SK-N-DZ (cell line): ENCODE measurements at regions not wholly inside any gene's neighbourhood (a gene's known extent, or its start where the extent isn't known, plus 50 kb on each side); places are given as distances from the start of the nearest gene placed in this dataset.

Source experiments
- DNase-seq: peaks from one replicate; pipeline ENCODE4 v3.0.0-alpha.2; 2015; ENCODE audit warnings: low spot score

DNA sequence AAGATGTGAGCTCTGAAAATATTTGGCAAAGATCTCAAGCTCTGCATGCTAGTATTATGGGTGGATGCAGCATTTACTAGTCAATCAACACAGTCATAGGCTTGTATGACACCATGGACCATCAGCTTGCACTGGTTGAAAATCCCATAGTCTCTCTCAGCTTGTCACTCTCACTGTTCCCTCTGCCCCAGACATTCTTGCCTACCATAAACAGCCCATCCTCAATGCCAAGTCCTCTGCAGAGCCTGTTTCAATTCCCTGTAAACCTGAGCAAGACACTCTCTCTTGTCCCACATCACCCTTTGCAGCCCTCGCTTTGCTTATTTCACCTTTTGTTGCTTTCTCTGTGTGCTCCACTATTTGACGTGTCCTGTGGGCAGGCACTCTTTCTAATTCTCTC is 264.6 kb downstream of the ICE1 start:
- no peak for DNase-seq

DNA sequence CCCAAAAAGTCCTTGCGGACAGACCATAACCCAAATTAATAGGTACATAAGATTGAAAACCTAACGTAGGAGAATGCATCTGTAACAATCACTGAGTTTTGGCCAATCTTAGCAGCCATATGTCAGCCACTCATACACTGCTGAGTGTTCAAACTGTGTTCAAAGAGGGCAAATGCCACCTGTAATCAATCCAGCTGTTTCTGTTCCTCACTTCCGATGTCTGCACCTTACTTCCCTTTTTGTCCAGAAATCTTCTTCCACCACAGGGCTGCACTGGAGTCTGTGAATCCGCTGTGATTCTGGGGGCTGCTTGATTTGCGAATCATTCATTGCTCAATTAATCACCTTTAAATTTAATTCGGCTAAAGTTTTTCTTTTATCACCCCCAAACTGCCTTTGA is 263.9 kb downstream of the ICE1 start:
- DNase-seq, result no peak

DNA sequence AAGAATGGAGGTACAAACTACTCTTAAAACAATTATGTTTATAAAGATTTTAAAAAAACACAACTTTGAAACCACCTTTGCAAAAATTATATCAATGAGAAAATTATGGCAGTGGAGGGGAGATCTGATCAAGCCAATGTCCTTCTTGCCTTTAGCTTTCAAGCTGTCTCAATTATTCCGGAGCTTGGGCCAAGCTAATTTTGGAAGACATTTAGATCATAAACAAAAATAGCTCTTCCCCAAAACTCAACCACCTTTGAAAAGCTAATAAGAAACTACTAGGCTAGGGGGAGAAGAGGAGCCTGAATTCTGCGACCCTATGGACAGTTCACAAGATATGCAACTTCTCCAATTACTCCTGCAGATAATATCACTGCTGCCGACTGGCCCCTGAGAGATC is 263.3 kb downstream of the ICE1 start:
- no peak for DNase-seq

- DNase-seq, result no peak
These were observed 260.7 kb downstream of the ICE1 start for GRCh38 chr5:5683174-5683573.

- DNase-seq, result no peak
These were observed 256.4 kb downstream of the ICE1 start for GRCh38 chr5:5678909-5679308.

DNA sequence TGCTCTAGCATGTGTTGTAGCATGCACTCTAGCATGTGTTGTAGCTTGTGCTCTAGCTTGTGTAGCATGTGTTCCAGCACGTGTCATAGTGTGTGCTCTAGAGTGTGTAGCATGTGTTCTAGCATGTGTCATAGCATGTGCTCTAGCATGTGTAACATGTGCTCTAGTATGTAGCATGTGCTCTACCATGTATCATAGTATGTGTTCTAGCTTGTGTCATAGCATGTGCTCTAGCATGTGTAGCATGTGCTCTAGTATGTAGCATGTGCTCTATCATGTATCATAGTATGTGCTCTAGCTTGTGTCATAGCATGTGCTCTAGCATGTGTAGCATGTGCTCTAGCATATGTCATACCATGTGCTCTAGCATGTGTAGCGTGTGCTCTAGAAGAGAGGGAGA is 255.3 kb downstream of the ICE1 start:
- no peak for DNase-seq

DNA sequence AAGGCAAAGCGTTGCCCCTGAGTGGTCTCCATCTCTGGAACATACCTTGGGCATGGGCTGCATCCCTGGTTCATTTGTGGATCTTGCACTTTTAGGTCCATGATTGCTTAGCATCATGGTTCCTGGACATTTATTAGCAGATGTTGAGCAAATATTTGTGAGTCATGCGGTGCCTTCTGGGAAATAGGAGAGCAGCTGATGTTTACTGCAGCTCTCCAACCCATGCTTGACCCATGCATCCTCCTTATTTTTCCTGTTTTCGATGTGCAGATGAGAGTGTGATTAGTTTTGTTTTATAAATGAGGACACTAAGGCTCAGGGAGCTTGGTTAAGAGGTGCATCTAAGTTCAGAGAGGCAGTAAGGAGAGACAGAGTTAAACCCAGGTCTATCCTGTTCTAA is 253.7 kb downstream of the ICE1 start:
- no peak for DNase-seq

DNA sequence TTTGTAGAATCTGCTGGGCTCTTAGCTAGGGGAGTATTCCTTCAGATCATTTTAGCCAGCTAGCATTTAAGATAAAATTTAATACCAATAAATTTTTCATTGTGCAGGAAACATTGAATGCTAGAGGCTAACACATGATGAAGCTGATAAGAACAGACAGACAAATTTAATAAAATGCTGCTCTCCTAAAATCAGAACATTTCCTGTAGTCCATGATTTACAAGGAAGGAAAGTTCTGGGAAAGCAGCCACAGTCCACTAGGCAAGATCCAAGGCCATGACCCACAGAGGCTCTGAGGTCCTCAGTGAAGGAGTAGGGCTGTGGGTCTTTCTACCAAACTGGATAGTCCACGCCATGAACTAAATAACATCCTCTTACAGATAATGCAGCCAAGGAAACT is 253.0 kb downstream of the ICE1 start:
- DNase-seq, result no peak

GRCh38 chr5:5671823-5672222 is 249.3 kb downstream of the ICE1 start:
- DNase-seq, result no peak

GRCh38 chr5:5667136-5667554 is 244.7 kb downstream of the ICE1 start:
- DNase-seq, result no peak

DNA sequence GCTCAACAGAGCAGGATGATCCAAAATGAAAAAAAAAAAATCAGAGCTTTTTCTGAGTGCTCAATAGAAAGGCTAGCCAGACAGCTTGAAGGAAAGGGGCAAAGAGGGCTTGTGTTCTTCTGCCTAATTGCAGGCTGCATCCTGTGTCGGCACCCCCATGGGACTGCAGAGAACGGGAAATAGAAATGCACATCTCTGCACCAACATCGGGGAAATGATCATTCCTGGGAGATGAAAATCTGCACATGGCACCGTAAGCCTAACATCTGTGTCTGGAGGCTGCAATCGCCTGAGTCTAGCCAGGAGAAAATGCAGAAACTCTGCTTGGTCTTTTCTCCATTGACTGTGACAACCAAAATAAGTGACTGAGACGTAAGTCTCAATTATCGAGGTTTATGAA is 243.9 kb downstream of the ICE1 start:
- peak; percentile 51 for DNase-seq

- no peak for DNase-seq
These were observed 243.5 kb downstream of the ICE1 start for GRCh38 chr5:5666076-5666365.

DNA sequence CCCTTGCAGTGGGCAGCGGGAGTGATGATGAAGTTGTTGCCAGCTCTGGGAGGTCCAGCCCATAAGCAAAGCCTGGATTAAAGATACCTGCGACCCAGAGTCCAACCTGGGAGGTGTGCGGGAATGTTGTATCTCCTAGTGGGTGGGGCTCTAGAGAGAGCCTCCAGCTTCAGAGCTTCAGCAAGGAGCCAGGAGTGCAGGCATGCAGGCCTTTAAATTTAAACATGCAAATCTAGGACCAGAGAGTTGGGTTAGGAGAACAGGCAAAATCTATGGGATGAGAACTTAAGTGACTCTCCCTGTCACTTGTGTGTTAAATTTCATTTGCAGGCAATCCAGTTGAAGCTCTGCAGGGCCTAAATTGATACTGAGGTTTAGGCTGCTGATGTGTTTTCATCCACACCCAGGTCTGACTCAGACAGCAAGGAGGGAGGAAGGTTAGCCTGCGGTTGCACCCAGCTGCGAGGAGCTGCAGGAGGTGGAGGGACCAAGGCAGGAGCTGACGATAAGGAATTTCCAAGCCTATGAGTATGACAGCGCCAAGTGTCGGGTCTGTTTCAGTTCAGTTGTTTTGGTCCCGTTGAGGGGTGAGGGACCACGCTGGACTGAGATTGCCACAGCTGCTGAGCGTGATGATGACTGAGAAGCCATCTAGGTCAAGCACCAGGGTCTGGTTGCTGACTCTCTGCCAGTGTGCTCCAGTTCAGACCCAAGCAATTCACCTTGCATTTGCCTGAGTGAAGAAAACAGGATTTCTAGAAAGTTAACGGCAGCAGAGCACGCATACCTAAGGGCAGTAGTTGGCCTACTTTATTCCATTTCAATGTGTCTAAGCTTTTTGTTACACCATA is 243.0 kb downstream of the ICE1 start:
- DNase-seq, result peak; percentile 29

- no peak for DNase-seq
These were observed 236.5 kb downstream of the ICE1 start for GRCh38 chr5:5658889-5659465.

DNA sequence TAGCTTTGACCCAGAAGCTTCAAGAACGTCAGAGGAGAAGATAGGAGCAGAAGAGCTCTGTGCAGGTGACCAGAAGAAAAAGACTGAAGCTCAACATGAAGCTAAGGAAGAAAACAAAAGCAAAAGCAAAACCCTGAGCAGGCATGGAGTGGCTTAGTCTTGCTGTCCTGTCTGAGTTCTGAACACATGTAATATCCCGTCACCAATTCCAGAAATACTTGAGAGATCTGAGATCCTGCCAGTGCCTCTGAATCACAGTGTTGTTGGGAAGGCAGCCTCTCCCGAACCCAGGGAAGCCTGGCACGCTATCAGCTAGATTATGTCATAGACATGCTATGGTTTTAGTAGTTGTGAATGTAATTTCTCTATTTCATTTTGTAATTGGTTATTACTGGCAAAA is 235.7 kb downstream of the ICE1 start:
- DNase-seq, result no peak

DNA sequence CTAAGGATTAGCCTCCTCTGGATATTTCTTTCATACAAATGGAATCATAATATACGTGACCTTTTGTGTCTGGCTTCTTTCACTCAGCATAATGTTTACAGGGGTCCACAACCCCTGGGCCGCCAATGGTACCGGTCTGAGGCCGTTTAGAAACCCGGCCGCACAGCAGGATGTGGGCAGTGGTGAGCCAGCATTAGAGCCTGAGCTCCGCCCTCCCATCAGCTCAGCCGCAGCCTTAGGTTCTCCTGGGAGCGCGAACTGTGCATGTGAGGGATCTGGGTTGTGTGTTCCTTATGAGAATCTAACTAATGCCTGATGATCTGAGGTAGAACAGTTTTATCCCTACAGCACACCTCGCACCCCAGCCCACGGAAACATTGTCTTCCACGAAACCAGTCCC is 229.7 kb downstream of the ICE1 start:
- DNase-seq, result no peak

GRCh38 chr5:5650949-5651348 is 228.5 kb downstream of the ICE1 start:
- DNase-seq, result no peak

- DNase-seq, result no peak
These were observed 227.8 kb downstream of the ICE1 start for GRCh38 chr5:5650242-5650641.

DNA sequence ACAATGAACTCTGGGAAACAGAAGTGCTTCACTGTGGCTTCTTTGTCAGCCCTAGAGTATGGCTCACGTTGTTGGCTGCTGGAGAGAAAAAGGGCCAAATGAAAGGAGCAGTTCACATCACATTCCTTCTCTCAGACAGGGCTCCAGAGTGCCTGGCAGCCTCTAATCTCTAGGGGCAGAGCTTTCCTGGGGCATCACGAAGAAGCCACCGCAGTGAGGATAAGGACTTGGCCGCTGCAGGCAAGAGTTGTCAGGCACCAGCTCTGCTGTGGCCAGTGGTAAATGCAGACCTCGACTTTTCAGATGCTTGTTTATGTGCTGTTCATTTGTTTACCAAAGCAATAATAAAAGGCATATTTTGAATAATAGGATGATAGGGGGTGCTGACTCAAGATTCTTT is 227.2 kb downstream of the ICE1 start:
- no peak for DNase-seq

DNA sequence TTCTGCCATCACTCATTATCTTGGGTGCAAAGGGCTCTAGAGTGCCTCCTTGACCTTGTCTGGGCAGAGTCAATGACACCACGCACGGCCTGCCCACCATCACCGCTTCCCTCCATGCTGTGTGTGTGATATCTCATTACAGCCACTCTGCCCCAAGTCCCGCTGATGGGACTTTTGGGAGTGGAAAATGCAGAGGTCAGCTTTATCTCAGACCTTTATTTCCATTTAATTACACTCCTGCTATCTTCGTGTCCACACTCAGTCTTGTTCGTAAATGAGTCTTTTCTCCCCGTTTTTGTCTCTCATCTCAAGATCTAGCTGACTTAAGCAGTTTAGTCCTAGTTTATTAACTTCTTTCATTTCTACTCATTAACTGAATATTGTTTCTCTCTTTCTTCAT is 226.2 kb downstream of the ICE1 start:
- DNase-seq, result no peak

- DNase-seq, result no peak
These were observed 223.4 kb downstream of the ICE1 start for GRCh38 chr5:5645891-5646290.

DNA sequence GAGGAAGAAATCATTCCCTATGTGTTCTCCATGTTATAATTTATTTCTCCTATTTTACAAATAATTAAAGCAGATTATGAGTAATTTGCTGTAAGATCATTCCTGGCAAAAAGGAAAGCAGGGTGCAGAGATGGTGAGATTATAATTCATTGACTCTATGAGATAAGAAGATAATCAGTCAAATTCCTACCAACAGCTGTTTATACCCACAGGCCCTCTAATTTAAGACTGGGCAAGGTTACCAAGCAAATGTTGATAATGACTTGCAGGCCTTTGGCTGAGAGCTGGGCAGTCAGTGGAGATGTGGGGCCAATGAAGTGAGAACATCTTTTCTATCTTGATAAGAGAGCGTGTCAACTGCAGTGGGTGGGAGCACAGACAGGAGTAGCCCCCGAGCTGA is 222.7 kb downstream of the ICE1 start:
- DNase-seq, result no peak

- DNase-seq, result no peak
These were observed 221.8 kb downstream of the ICE1 start for GRCh38 chr5:5644249-5644648.

DNA sequence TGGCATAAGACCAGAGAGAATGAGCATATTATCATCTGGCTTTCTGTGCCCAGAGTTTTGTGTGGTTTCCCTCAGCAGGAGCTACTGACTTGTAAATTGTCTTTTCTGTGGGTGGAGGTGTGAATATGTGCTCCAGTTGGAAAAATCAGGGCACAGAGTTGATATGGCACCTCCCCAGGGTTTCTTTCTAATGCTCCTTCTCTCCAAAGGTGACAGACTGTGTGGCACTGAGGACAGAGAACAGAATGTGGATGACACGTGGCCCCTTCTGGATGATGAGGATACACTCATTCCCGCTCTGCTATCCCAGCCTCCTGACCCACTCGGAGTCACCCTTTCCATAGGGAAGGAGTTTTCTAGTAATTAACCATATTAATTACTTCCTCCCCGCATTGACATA is 221.0 kb downstream of the ICE1 start:
- DNase-seq, result no peak
